NCI-H1436 (cell line): ENCODE measurements at regions not wholly inside any gene's neighbourhood (a gene's known extent, or its start where the extent isn't known, plus 50 kb on each side); places are given as distances from the start of the nearest gene placed in this dataset.

Experiments
- DNase-seq: peaks from one replicate; lab custom pipeline; 2025; lab: John Stamatoyannopoulos, UW

- DNase-seq = peak; percentile 91
Measured at GRCh38 chr4:104677116-104677515, 182.4 kb upstream of the CXXC4 start.

- DNase-seq = no peak
Measured at GRCh38 chr4:104682311-104682710, 187.6 kb upstream of the CXXC4 start.

DNA sequence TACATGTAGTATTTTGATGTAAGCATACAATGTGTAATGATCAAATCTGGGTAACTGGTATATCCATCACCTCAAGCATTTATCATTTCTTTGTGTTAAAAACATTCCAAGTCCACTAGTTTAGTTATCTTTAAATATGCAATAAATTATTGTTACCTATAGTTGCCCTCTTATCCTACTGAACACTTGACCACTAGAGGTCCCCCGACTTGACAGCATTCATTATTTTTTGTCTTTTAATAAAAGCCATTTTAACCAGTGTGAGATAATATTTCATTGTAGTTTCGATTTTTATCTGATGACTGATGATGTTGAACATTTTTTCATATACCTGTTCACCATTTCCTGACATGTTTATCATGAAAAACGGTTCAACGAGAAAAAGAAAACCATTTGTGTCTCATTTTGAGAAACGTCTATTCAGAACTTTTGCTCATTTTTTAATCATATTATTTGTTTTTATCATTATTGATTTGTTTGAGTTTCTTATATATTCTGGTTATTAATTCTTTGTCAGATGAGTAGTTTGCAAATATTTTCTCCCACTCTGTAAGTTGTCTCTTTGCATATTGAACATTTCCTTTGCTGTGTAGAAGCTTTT, 199.0 kb upstream of the CXXC4 start:
- DNase-seq = no peak

DNA sequence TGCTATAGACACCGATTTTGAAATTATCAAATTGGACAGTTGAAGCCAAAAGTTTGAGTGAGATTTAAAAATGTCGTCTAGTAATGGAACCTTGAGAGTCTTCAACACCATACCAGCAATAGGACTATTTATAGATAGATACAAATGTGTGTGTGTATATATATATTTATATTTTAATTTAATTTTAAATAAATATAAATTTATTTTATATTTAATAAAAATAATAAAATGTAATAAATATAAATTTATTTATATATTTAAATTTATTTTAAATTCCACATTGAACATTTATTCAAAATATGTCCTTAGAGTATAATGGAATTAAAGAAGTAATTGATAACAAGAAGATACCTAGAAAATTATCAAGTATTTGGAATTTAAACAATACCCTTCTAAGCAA, 221.9 kb upstream of the CXXC4 start:
- DNase-seq = no peak

DNA sequence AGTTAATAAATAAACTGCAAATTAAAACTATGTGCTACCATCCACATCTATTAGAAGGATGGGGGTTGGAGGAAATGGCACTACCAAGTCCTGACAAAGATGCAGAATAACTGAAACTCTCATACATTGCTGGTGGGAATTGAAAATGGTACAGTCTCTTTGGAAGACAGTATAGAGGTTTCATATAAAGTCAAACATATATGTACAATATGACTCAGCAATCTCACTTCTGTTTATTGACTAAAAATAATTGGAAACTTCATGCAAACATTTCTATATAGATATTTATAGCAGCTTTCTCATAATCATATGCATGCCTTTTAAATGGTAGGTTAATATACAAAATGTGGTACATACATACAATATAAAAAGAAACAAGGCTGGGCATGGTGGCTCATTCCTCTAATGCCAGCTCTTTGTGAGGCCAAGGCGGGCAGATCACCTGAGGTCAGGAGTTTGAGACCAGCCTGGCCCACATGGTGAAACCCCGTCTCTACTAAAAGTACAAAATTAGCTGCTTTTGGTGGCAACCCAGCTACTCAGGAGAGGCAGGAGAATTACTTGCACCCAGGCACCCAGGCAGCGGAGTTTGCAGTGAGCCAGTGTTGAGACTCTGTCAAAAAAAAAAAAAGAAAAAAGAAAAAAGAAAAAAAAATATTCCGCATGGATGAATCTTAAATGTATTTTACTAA, 225.0 kb upstream of the CXXC4 start:
- DNase-seq = no peak

- no peak for DNase-seq
Measured at GRCh38 chr4:104722467-104722866, 227.8 kb upstream of the CXXC4 start.

GRCh38 chr4:104726002-104726401, 231.3 kb upstream of the CXXC4 start:
- no peak for DNase-seq

GRCh38 chr4:104727643-104728042, 232.9 kb upstream of the CXXC4 start:
- DNase-seq = no peak

DNA sequence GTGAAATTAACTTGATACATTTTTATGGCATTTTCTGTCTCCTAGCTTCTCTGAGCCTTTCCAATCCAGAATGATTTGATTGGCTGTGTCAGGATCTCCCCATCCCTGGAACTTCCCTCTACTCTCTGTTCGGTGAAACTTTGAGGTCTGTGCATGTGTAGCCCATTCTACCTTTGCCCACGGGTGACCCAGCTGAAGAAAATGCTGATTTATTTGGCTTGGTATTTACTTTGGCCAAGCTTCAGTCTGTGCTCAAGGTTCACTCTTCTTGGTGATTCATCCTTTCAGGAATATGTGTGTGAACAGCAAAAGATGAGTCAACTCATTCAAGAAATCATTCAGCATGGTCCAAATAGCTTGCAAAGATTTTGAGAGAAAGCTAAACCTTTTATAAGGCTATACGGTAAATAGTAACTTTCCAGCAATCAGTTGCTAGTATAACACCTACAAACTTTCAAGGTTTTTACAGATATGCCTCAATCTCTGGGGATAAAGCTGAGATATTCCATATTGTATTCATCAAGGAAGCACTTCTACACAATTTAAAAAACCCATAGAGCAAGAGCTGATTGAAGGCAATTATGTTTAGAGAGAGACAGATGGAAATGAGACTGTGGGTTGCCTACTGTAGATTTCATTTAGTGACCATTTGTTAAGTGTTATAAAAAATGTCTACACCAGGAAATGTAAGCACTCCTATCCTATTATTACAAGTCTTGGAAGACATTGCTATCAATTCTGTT, 233.9 kb upstream of the CXXC4 start:
- DNase-seq = no peak

DNA sequence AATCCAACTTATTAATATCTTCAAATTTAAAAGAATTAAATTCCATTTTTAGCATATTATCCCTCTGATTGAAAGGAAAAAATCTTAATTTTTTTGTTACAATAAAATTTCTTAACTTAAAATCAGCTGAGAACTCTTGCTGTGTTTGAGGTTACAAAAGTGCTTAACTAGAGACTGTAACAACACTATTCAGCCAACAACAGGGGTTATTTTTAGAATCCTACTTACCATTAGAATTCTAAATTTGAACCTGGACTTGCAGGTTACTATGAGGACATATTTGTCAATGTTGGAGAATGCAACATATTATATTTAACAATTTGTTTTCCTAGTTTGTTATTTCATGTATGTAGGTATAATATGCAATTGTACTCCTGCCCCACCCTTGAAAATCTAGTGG, 238.1 kb upstream of the CXXC4 start:
- no peak for DNase-seq

DNA sequence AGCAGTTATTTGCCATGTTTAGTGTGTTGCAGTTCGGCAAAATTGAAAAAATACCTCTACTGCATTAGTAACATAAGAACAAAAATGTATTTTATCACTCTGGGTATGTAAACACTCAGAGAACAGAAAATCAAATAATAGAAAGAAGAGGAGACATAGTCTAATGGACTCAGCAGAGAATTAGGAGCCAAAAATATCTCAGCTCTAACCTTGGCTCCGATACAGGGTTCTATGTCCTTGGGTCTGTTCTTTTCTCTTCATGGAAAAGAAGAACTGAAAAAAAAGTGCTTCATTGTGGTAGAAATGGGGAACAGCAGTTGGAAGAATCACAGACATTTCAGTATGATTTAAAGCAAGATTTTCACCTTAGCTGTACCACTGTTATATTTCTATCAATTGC, 240.5 kb upstream of the CXXC4 start:
- DNase-seq = no peak

DNA sequence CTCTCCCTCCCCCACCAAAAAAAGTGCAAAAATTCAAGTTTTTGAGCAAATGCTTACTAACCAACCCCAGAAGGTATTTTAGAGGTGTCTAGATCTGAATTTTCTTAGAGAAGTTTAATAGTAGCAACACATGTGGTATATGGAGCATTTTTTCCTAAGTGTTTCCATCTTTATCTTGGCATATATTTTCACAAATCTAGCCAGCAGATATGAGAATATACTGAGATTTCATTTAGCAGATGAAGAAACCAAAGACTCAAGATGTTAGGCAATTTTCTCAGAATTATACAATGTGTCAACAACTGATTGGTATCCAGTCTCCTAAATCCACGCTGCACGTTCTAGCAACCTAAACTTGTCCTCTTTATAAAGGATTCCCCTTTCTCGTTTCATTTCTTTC, 245.5 kb upstream of the CXXC4 start:
- DNase-seq = no peak

DNA sequence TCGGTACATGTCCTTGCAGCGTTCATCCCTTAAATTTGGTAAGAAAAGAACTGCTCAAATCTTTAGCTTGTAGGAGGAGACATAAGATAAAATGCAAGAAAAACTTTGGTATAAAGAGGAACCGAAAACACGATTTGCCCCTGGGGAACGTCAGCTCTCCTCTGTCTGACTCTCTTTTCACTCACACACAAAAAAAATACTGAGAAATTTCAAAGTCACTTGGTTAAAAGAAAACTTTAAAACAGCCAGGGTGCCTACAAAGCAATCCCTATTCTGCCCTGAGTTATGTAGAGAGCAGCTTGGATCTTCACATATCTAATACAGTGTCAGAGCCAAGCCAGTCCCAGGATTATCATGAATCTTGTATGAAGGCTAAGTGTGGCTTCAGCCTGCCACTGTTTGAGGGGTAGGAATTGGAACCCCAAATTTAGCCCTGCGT, 248.5 kb upstream of the CXXC4 start:
- DNase-seq = no peak

GRCh38 chr4:104747635-104748034, 252.9 kb upstream of the CXXC4 start:
- DNase-seq = no peak

GRCh38 chr4:104749062-104749461, 254.4 kb upstream of the CXXC4 start:
- no peak for DNase-seq

DNA sequence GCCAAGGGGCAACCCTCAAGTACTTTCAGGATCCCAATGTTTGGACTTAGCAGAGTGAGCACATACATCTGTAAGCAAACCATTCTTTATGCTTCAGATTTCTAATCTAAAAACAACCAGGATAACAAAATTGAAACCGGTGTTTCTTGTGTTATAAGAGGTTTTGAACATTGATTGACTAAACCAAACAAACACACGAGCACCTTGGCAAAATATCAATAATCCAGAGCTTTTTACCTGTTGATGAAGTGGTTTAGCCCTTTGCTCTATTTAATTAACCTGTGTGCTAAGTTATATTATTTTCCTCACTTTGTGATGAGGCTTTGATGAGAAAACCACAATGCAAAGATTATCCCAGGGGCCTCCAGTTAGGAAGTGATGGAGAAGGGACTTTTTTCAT, 255.3 kb upstream of the CXXC4 start:
- DNase-seq = no peak

DNA sequence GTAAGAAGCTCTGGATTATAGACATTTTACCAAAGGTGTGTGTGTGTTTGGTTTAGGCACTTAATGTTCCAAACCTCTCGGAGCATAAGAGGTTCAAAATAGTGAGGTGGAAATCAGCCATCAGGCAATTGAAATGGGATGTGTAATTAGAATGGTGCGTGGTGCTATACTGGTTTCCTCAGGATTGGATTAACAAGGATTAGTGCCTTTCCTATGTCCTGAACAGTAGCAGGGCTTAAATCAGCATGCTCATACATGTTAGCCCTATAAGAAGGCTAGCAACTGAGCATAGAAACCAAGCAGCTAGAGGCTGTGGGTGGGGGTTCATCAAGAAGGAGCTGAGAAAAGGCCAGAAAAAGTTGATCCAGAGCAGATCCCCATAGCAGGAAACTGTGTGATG, 256.8 kb upstream of the CXXC4 start:
- no peak for DNase-seq

DNA sequence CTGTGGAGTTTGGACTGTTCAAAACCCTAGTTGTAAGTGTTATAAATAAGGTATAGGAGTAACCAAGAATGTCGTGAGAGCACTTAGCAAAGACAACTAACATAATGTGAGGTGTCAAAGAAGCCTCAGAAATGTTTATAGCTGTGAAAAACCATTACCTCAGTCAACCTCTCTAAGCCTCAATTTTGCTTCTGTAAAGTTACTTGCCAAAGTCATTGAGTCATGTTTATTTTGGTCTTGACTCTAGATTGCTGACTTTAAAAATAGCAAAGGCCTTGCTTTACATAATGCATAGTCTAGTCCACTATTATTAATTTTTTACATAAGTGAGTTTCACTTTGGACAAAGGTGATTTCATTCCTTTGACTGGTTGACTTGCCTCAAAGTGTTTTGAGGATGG, 257.6 kb upstream of the CXXC4 start:
- DNase-seq = no peak

- no peak for DNase-seq
Measured at GRCh38 chr4:104756837-104757236, 262.1 kb upstream of the CXXC4 start.

DNA sequence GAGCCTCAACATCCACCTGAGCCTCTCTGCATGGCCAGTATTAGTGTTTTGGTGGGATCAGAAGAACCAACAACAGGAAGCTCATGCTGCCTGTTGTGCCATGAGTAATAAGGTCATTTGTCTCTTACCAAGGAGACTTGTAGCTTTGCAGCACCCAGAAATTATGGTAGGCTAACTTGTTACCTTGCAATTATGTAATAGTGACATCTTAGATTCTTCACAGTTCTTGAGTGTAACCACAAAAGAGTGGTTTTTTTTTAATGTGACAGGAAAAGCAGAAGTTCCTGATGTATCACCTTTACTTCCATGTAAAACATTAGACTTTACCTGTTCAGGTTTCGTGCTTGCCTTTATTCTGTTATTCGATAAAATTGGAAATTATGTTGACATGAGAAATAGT, 263.9 kb upstream of the CXXC4 start:
- no peak for DNase-seq

DNA sequence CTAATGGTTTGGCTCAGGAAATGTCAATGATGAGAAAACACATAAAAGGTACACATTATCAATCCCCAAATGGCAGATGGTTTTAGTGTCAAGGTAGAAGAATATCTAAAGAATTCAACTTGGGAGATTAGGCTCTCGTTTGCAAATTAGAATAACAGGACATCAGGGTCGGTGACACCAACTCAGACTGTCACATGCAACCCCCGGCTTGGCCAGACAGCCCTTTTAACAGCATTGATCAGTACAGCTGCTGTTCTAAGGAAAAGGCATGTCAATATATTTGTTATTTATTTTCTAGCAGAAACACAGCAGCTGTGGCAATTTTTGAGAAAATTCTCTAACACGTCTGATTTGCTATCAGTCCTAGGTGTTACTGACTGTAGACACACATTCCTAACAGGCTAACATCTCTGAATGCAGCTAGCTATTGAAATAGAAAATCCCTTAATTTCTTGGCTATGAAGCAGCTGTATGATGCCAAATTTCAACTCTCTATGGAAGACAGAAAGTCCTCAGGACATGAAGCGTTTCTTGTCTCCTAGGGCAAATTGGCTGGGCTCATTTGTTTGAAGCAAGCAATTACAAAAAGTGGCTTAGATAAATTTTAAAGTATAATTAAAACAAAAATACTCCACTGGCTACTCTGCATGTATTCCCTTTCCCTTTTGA, 269.0 kb upstream of the CXXC4 start:
- no peak for DNase-seq

DNA sequence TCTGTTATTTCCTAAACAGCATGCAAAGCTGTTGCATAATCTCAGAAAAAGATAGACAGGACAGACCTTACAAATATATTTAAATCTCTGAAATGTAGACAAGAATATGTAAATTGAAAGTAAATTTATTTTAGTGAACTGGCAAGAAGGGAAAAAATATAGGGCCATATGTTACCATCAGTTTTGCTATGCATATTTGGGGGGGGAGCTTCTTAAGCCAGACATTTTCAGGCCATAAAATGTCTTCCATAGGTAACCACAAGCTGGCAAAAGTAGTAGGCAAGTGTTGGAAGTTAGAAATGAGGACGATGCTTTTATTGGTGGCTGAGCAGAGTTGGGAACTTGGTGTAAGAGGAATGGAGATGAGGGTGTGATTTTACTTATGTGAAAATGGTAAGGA, 272.0 kb upstream of the CXXC4 start:
- no peak for DNase-seq

DNA sequence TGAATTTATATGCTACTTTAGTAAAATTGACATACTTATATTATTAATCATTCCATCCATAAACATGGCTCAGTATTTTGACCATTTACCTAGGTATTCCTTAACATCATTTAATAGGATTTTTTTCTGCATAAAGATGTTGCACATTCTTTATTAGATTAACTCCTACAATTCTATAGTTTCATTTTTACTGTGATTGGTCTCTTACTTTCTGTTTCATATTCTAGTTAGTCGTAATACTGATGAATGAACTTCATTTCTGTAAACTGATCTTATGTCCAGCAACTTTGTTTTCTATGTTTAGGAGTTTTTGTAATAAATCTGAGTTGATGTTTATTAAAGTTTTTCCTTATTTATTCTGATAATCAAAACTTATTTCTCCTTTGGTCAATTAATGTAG, 278.2 kb upstream of the CXXC4 start:
- DNase-seq = no peak
